VCaP (cell line): ENCODE measurements at regions not wholly inside any gene's neighbourhood (a gene's known extent, or its start where the extent isn't known, plus 50 kb on each side); places are given as distances from the start of the nearest gene placed in this dataset.
"Not testable (repeated sequence)": the region's sequence is repeated elsewhere in the genome, so short reads cannot be mapped to it uniquely, and the experiment has no call there.

Source experiments
- H3K27ac ChIP-seq: fragments of 450-650 bp; 2 replicates; pipeline ENCODE4 v1.5.1; 2017
- TF ChIP-seq, protein P1 (sequence below): fragments of 450-650 bp; conservative IDR thresholded peaks from 2 replicates; pipeline ENCODE4 v1.5.1; 2017; ENCODE audit warnings: mild to moderate bottlenecking, moderate library complexity

DNA sequence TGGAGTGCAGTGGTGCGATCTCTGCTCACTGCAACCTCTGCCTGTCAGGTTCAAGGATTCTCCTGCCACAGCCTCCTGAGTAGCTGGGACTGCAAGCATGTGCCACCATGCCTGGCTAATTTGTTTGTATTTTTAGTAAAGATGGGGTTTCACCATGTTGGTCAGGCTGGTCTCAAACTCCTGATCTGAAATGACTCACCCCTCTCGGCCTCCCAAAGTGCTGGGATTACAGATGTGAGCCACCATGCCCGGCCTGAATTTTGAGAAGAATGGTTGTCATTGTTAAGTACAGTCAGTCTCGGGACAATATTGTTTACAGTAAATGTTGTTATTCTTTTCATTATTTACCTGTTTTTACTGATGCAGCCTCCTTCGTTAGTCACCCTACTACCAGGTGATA is 1226.2 kb upstream of the TENM3 start:
- TF ChIP-seq, protein P1, sequence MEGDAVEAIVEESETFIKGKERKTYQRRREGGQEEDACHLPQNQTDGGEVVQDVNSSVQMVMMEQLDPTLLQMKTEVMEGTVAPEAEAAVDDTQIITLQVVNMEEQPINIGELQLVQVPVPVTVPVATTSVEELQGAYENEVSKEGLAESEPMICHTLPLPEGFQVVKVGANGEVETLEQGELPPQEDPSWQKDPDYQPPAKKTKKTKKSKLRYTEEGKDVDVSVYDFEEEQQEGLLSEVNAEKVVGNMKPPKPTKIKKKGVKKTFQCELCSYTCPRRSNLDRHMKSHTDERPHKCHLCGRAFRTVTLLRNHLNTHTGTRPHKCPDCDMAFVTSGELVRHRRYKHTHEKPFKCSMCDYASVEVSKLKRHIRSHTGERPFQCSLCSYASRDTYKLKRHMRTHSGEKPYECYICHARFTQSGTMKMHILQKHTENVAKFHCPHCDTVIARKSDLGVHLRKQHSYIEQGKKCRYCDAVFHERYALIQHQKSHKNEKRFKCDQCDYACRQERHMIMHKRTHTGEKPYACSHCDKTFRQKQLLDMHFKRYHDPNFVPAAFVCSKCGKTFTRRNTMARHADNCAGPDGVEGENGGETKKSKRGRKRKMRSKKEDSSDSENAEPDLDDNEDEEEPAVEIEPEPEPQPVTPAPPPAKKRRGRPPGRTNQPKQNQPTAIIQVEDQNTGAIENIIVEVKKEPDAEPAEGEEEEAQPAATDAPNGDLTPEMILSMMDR: no peak
- no peak overlapping the region for H3K27ac ChIP-seq

DNA sequence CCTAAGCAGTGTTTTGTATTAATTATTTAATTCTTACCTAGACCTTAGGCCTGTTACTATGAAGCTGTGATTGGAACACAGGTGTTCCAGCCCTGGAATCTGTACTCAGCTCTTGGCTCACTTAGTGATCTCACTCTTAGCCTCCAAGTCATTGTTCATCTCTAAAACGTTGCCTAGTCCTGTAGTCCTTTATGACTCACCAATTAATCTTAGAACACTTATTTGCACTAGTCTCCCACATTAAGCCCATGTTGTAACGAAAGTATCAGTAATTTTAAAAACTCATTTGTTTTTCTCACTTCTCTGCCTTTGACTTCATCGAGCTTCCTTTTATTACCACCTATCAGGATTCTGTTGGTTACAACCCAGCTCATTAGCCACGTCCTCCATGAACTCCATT is 1224.7 kb upstream of the TENM3 start:
- TF ChIP-seq, protein P1: no peak
- H3K27ac ChIP-seq: no peak overlapping the region

DNA sequence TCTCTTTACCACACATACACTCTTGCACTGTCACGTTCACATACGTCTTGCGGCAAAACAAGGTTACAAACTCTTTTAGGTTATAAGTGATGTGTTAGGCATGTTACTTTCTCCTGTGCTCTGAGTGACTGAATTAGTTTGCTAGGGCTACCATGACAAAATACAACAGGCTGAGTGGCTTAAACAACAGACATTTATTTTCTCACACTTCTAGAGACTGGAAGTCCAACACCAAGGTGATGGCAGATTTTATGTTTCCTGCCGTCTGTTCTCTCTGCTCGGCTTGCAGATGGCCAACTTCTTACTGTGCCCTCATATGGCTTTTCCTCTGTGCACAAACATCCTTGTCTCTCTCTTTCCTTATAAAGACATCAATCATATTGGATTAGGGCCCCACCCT is 1224.3 kb upstream of the TENM3 start:
- H3K27ac ChIP-seq: no peak overlapping the region
- TF ChIP-seq, protein P1: no peak

DNA sequence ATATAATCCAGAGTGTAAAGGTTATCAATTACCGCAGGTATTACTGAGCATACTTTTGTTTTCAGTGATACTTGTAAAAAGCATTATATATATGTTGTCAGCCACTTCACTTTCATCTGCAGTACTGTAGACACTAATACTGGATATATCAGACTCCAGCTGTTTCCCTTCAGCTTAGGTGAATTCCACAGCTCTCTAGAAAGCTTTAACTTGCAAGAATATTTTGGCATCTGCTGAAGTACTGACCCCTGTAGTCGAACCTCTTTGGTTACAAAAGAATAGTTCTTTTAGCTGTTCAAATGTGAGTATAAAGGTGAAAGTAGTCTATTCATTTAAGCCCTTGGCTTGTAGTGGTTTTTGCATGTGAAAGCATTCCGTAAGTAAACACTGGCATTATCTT is 1222.7 kb upstream of the TENM3 start:
- H3K27ac ChIP-seq: no peak overlapping the region
- TF ChIP-seq, protein P1: no peak

DNA sequence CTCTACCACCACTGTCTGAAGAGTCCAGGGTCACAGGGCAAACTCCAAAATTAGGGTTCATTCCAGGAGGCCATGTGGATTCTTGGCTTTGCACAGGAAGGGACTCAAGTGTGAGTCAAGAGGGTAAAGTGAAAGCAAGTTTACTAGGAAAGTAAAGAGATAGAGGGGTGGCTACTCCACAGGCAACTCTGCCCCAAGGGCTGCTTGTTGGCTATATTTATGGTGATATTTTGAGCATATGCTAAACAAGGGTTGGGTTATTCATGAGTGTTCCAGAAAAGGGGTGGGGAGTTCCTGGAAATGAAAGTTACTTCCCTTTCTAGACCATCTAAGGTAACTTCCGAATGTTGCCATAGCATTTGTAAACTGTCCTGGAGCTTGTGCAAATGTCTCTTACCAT is 1222.0 kb upstream of the TENM3 start:
- TF ChIP-seq, protein P1: no peak
- H3K27ac ChIP-seq: no peak overlapping the region

DNA sequence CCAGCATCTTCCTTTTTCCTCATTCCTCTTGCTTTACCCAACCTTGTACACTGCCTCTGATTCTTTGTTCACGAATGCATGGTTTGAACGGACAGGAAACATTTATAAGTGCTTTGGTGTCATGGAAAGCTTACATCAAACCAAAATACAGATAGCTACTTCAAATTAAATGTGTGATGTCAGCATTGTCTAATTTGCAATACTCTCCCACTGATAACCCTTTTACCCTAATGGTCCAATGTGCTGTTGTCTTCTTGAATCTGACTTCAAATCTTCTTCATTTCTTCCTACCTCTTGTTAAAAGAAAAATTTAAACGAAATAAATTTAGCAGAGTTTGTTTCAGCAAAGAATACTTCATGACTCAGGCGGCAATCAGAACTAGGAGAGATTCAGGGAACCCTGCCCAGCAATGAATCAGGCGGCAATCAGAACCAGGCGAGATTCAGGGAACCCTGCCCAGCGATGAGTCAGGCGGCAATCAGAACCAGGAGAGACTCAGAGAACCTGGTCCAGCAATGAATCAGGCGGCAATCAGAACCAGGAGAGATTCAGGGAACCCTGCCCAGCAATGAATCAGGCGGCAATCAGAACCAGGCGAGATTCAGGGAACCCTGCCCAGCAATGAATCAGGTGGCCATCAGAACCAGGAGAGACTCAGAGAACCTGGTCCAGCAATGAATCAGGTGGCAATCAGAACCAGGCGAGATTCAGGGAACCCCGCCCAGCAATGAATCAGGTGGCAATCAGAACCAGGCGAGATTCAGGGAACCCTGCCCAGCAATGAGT is 1212.9 kb upstream of the TENM3 start:
- H3K27ac ChIP-seq: not testable (repeated sequence)

DNA sequence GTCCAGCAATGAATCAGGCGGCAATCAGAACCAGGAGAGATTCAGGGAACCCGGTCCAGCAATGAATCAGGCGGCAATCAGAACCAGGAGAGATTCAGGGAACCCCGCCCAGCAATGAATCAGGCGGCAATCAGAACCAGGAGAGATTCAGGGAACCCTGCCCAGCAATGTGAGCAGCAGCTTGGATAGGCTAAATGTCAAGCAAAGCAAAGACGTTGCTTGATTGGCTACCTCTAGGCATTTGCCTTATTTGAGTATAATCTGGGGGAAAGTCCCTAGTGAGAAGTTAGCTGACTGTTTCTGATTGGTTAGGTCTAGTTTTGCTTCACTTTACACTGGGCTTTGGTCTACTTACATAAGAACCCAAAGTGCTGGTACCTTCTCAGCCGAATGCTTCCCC is 1212.2 kb upstream of the TENM3 start:
- TF ChIP-seq, protein P1: no peak
- H3K27ac ChIP-seq: no peak overlapping the region

DNA sequence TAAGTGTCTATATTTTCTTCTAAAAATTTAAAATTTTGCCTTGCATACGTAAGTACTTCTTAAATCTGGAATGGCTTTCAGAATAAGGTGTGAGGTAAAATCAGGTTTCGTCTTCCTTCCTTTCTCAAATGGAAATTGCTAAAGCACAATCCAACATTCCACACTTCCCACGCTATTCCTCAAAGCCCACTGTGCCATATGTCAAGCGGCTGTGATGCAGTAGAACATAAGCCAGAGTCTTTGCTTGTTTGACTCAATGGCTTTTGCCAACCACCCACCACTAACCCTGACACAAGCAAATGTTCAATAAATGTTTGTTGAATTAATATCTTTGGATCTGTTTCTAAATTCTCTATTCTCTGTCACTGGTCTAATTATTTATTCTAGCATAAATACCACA is 1199.7 kb upstream of the TENM3 start:
- TF ChIP-seq, protein P1: no peak
- H3K27ac ChIP-seq: no peak overlapping the region
